Endothelial cell of umbilical vein (primary cell): ENCODE measurements at regions not wholly inside any gene's neighbourhood (a gene's known extent, or its start where the extent isn't known, plus 50 kb on each side); places are given as distances from the start of the nearest gene placed in this dataset.

Experiments
- BruUV-seq: library from RNA; stranded (reverse); fragments of 400-500 nt; replicated peaks from 2 replicates; lab custom pipeline; 2021; lab: Mats Ljungman, UMichigan
- CTCF ChIA-PET: fragments of 300-600, 350-600 bp; sonication (Branson Sonifier 250); formaldehyde crosslinking; loops from one replicate; lab custom pipeline; 2021; ENCODE audit warnings: antibody characterized with exemption, inconsistent platforms; lab: Charles Lee
- POLR2A ChIA-PET: fragments of 300-600, 350-600 bp; sonication (Branson Sonifier 250); formaldehyde crosslinking; loops from one replicate; lab custom pipeline; 2021; ENCODE audit warnings: antibody characterized with exemption, inconsistent platforms; lab: Charles Lee
- DNase-seq: peaks from one replicate; pipeline ENCODE4 v3.0.0-alpha.2; 2011; ENCODE audit warnings: low read depth, low spot score
- FAIRE-seq: peaks from 2 replicates; lab custom pipeline; 2011; peaks lifted over from hg19 to GRCh38; lab: Jason Lieb, UNC
- H2AFZ ChIP-seq: 2 replicates; pipeline ENCODE4 v1.6.0; 2012; ENCODE audit warnings: low read depth, low read length, control low read depth, inconsistent platforms
- H3K27ac ChIP-seq: 2 replicates; pipeline ENCODE4 v1.5.1; 2011; ENCODE audit warnings: low read depth, mild to moderate bottlenecking, control low read depth, low read length, moderate library complexity; ENCODE audit not compliant: insufficient read depth
- H3K27me3 ChIP-seq, 2 experiments: 2 replicates each; pipeline versions ENCODE4 v1.6.0 to v1.6.1; 2011; ENCODE audit warnings: low read length in 2 of 2, mixed read lengths in 1 of 2; ENCODE audit not compliant: control insufficient read depth in 2 of 2, insufficient read depth in 2 of 2
- H3K36me3 ChIP-seq, 2 experiments: 2 replicates in 1 of 2; 3 replicates in 1 of 2; pipeline ENCODE4 v1.5.1; 2011; ENCODE audit warnings: low read length in 2 of 2, mild to moderate bottlenecking in 1 of 2, moderate library complexity in 1 of 2; ENCODE audit not compliant: control insufficient read depth in 2 of 2, insufficient read depth in 2 of 2; ENCODE audit errors: extremely low read depth in 1 of 2
- H3K4me1 ChIP-seq: 3 replicates; pipeline ENCODE4 v1.5.1; 2011; ENCODE audit warnings: mild to moderate bottlenecking, low read length; ENCODE audit not compliant: control insufficient read depth, insufficient read depth; ENCODE audit errors: extremely low read depth
- H3K4me2 ChIP-seq: 2 replicates; pipeline ENCODE4 v1.6.1; 2011; ENCODE audit warnings: low read length, control low read depth, mixed read lengths; ENCODE audit not compliant: insufficient read depth
- H3K4me3 ChIP-seq, 3 experiments: fragments of 200-600 bp in 1 of 3; sonication (generic), shearing (Covaris generic) in 1 of 3; replicated peaks in 1 of 3; 2 replicates each; pipeline ENCODE4 v1.5.1; 2011 to 2016; ENCODE audit warnings: control low read depth in 3 of 3, low read length in 3 of 3, mild to moderate bottlenecking in 2 of 3, inconsistent platforms in 1 of 3, low read depth in 1 of 3, moderate library complexity in 1 of 3; ENCODE audit not compliant: insufficient read depth in 1 of 3
- H3K79me2 ChIP-seq: 2 replicates; pipeline ENCODE4 v1.6.0; 2012; ENCODE audit warnings: low read length, inconsistent platforms; ENCODE audit not compliant: control insufficient read depth, insufficient read depth
- H3K9ac ChIP-seq: replicated peaks from 2 replicates; pipeline ENCODE3; 2011; ENCODE audit warnings: low read length, control low read depth; ENCODE audit not compliant: insufficient read depth; ENCODE audit errors: extremely low read depth
- H3K9me1 ChIP-seq: replicated peaks from 3 replicates; pipeline ENCODE4 v1.6.0; 2011; ENCODE audit warnings: mild to moderate bottlenecking, low read length; ENCODE audit not compliant: control insufficient read depth, insufficient read depth; ENCODE audit errors: extremely low read depth
- H3K9me3 ChIP-seq: replicated peaks from 2 replicates; pipeline ENCODE4 v1.5.1; 2012; ENCODE audit warnings: low read length, inconsistent platforms; ENCODE audit not compliant: control insufficient read depth, insufficient read depth
- H4K20me1 ChIP-seq: replicated peaks from 2 replicates; pipeline ENCODE3; 2011; ENCODE audit warnings: mild to moderate bottlenecking, low read length; ENCODE audit not compliant: control insufficient read depth, insufficient read depth; ENCODE audit errors: extremely low read depth
- EZH2 ChIP-seq: IDR thresholded peaks from 2 replicates; pipeline ENCODE4 v1.6.1; 2012; ENCODE audit warnings: borderline replicate concordance, low read depth, mild to moderate bottlenecking, moderate library complexity, low read length, inconsistent platforms; ENCODE audit not compliant: severe bottlenecking
- FOS ChIP-seq: IDR thresholded peaks from 2 replicates; pipeline ENCODE4 v1.6.1; 2011; ENCODE audit warnings: mild to moderate bottlenecking, low read length, moderate library complexity, borderline replicate concordance; ENCODE audit not compliant: insufficient read depth
- JUN ChIP-seq: IDR thresholded peaks from 2 replicates; pipeline ENCODE4 v1.6.1; 2011; ENCODE audit warnings: borderline replicate concordance, low read depth; ENCODE audit not compliant: insufficient read length, insufficient read depth
- POLR2A ChIP-seq: IDR thresholded peaks from 2 replicates; pipeline ENCODE4 v1.6.1; 2012; ENCODE audit warnings: low read depth, mild to moderate bottlenecking, control low read depth, low read length
- POLR2AphosphoS5 ChIP-seq: IDR thresholded peaks from 2 replicates; pipeline ENCODE4 v1.6.1; 2012; ENCODE audit warnings: low read depth, mild to moderate bottlenecking, control low read depth, low read length, moderate library complexity; ENCODE audit not compliant: insufficient read depth
- dilution Hi-C: fragments of 300-500 bp; cut with MboI; formaldehyde crosslinking; loops from one replicate; pipeline ENCODE4 v1.15.0; 2019; ENCODE audit warnings: low sequenced_read_pairs; ENCODE audit not compliant: extremely low pct_ligation_motif_present
- intact Hi-C: fragments of 100-400 bp; cut with micrococcal nuclease; formaldehyde crosslinking; loops from one replicate; pipeline ENCODE4 v1.10.0; 2022

GRCh38 chr22:27556371-27556770, 245.2 kb downstream of the MN1 start:
- Histone ChIP-seq H3K4me3 (no peak overlapping the region), H3K9me3 (no peaks in the 10 kb centered on the region), H3K27ac (no peak overlapping the region), H3K36me3 (no peaks in the 10 kb centered on the region), H3K9me1 (no peaks in the 10 kb centered on the region), H3K27me3 (peaks cover 4 to 10% of the 10 kb centered on the region in 2 experiments), H3K9ac (no peak overlapping the region), H2AFZ (no peak overlapping the region), H3K4me1 (no peaks in the 10 kb centered on the region), H4K20me1 (no peaks in the 10 kb centered on the region), H3K79me2 (no peaks in the 10 kb centered on the region), H3K4me2 (no peak overlapping the region)
- no peak for DNase-seq
- no TSS peak for BruUV-seq
- ChIA-PET CTCF (interaction anchor here (0.8 kb wide), 1 partner anchor 11 kb away, joined by 3 read pairs; no protein-coding TSS in a partner anchor), POLR2A (no interaction called here)
- TF ChIP-seq POLR2A: no peak
- intact Hi-C loops: no loop called here
- dilution Hi-C loops: no loop called here
- no peak for FAIRE-seq

GRCh38 chr22:27557286-27558008, 244.1 kb downstream of the MN1 start:
- ChIA-PET POLR2A (no interaction called here), CTCF (interaction anchor here (0.8 kb wide), 1 partner anchor 12 kb away, joined by 3 read pairs; no protein-coding TSS in a partner anchor)
- Histone ChIP-seq H3K9me3 (no peaks in the 10 kb centered on the region), H3K36me3 (no peaks in the 10 kb centered on the region), H3K27me3 (peaks cover 4 to 10% of the 10 kb centered on the region in 2 experiments), H2AFZ (no peak overlapping the region), H3K9ac (no peak overlapping the region), H4K20me1 (no peaks in the 10 kb centered on the region), H3K27ac (no peak overlapping the region), H3K4me2 (no peak overlapping the region), H3K4me1 (no peaks in the 10 kb centered on the region), H3K9me1 (no peaks in the 10 kb centered on the region), H3K79me2 (no peaks in the 10 kb centered on the region), H3K4me3 (no peak overlapping the region)
- intact Hi-C loops: no loop called here
- TF ChIP-seq POLR2AphosphoS5 (no peak), JUN (no peak), FOS (no peak), EZH2 (no peak)
- FAIRE-seq: no peak
- no peak for DNase-seq
- dilution Hi-C loops: no loop called here
- BruUV-seq: no TSS peak
